Activated CD4-positive, alpha-beta T cell treated with anti-CD3 and anti-CD28 coated beads, Interleukin-2, amount 10 ng/mL, durations not matched to agents 7 days and 5 days (primary cell): ENCODE measurements at regions not wholly inside any gene's neighbourhood (a gene's known extent, or its start where the extent isn't known, plus 50 kb on each side); places are given as distances from the start of the nearest gene placed in this dataset.

Source experiments
- CTCF ChIA-PET: fragments of 350-600 bp; sonication (Branson Sonifier 250); formaldehyde crosslinking; loops from one replicate; lab custom pipeline; 2021; ENCODE audit warnings: antibody characterized with exemption; lab: Charles Lee
- POLR2A ChIA-PET: fragments of 350-600 bp; sonication (Branson Sonifier 250); formaldehyde crosslinking; loops from one replicate; lab custom pipeline; 2021; ENCODE audit warnings: antibody characterized with exemption; lab: Charles Lee
- DNase-seq: peaks from one replicate; pipeline ENCODE4 v3.0.0-alpha.2; 2020
- H3K27ac Mint-ChIP-seq: one replicate; pipeline ENCODE4 v1.8.0; 2021; ENCODE audit warnings: mild to moderate bottlenecking, moderate library complexity, mixed read lengths
- H3K27me3 Mint-ChIP-seq: one replicate; pipeline ENCODE4 v1.8.0; 2021; ENCODE audit warnings: mixed read lengths
- H3K36me3 Mint-ChIP-seq: one replicate; pipeline ENCODE4 v1.8.0; 2021; ENCODE audit warnings: low read depth, mixed read lengths
- H3K4me1 Mint-ChIP-seq: one replicate; pipeline ENCODE4 v1.8.0; 2021; ENCODE audit warnings: mixed read lengths
- H3K4me3 Mint-ChIP-seq: one replicate; pipeline ENCODE4 v1.8.0; 2021; ENCODE audit warnings: mild to moderate bottlenecking, moderate library complexity, mixed read lengths
- H3K9me3 Mint-ChIP-seq: one replicate; pipeline ENCODE4 v1.8.0; 2021; ENCODE audit warnings: mixed read lengths

GRCh38 chr2:53268626-53269025 lies 499.0 kb upstream of the CHAC2 start:
- Mint-ChIP-seq H3K4me1 (no peaks in the 10 kb centered on the region), H3K27ac (no peak overlapping the region), H3K4me3 (no peak overlapping the region), H3K9me3 (no peaks in the 10 kb centered on the region), H3K36me3 (no peaks in the 10 kb centered on the region), H3K27me3 (no peaks in the 10 kb centered on the region)
- POLR2A ChIA-PET, result no interaction called here
- DNase-seq, result no peak
- CTCF ChIA-PET, result no interaction called here

GRCh38 chr2:53268086-53268485 lies 499.5 kb upstream of the CHAC2 start:
- Mint-ChIP-seq H3K27me3 (no peaks in the 10 kb centered on the region), H3K9me3 (no peaks in the 10 kb centered on the region), H3K4me1 (no peaks in the 10 kb centered on the region), H3K27ac (no peak overlapping the region), H3K4me3 (no peak overlapping the region), H3K36me3 (no peaks in the 10 kb centered on the region)
- no peak for DNase-seq
- CTCF ChIA-PET, result no interaction called here
- POLR2A ChIA-PET, result no interaction called here

GRCh38 chr2:53265544-53266299 lies 501.9 kb upstream of the CHAC2 start:
- Mint-ChIP-seq H3K27me3 (no peaks in the 10 kb centered on the region), H3K27ac (no peak overlapping the region), H3K4me3 (no peak overlapping the region), H3K9me3 (no peaks in the 10 kb centered on the region), H3K36me3 (no peaks in the 10 kb centered on the region), H3K4me1 (no peaks in the 10 kb centered on the region)
- POLR2A ChIA-PET, result no interaction called here
- DNase-seq, result no peak
- CTCF ChIA-PET, result no interaction called here

- Mint-ChIP-seq H3K36me3 (no peaks in the 10 kb centered on the region), H3K9me3 (peaks cover 3% of the 10 kb centered on the region), H3K27me3 (no peaks in the 10 kb centered on the region), H3K27ac (no peak overlapping the region), H3K4me1 (no peaks in the 10 kb centered on the region), H3K4me3 (no peak overlapping the region)
- CTCF ChIA-PET, result no interaction called here
- POLR2A ChIA-PET, result no interaction called here
- no peak for DNase-seq
Observed at GRCh38 chr2:53260568-53260967, 507.0 kb upstream of the CHAC2 start.

- no peaks in the 10 kb centered on the region for H3K4me1 Mint-ChIP-seq
- H3K27ac Mint-ChIP-seq, result no peak overlapping the region
- no peak for DNase-seq
- no peak overlapping the region for H3K4me3 Mint-ChIP-seq
- H3K9me3 Mint-ChIP-seq, result peaks cover 3% of the 10 kb centered on the region
- CTCF ChIA-PET, result no interaction called here
- no peaks in the 10 kb centered on the region for H3K27me3 Mint-ChIP-seq
- H3K36me3 Mint-ChIP-seq, result no peaks in the 10 kb centered on the region
- POLR2A ChIA-PET, result no interaction called here
Observed at GRCh38 chr2:53259395-53260009, 508.1 kb upstream of the CHAC2 start.

GRCh38 chr2:53257287-53257686 lies 510.3 kb upstream of the CHAC2 start:
- no peak for DNase-seq
- Mint-ChIP-seq H3K27ac (no peak overlapping the region), H3K27me3 (no peaks in the 10 kb centered on the region), H3K36me3 (no peaks in the 10 kb centered on the region), H3K4me3 (no peak overlapping the region), H3K9me3 (peaks cover 3% of the 10 kb centered on the region), H3K4me1 (no peaks in the 10 kb centered on the region)
- ChIA-PET POLR2A (no interaction called here), CTCF (no interaction called here)

- CTCF ChIA-PET, result no interaction called here
- Mint-ChIP-seq H3K36me3 (no peaks in the 10 kb centered on the region), H3K27me3 (no peaks in the 10 kb centered on the region), H3K9me3 (no peaks in the 10 kb centered on the region), H3K4me1 (no peaks in the 10 kb centered on the region), H3K4me3 (no peak overlapping the region), H3K27ac (no peak overlapping the region)
- POLR2A ChIA-PET, result no interaction called here
- no peak for DNase-seq
Observed at GRCh38 chr2:53253244-53253643, 514.4 kb upstream of the CHAC2 start.

GRCh38 chr2:53252115-53252514 lies 515.5 kb upstream of the CHAC2 start:
- no peak for DNase-seq
- Mint-ChIP-seq H3K27me3 (no peaks in the 10 kb centered on the region), H3K36me3 (no peaks in the 10 kb centered on the region), H3K4me1 (no peaks in the 10 kb centered on the region), H3K9me3 (no peaks in the 10 kb centered on the region), H3K4me3 (no peak overlapping the region), H3K27ac (no peak overlapping the region)
- ChIA-PET POLR2A (no interaction called here), CTCF (no interaction called here)

GRCh38 chr2:53247956-53248735 lies 519.5 kb upstream of the CHAC2 start:
- POLR2A ChIA-PET, result no interaction called here
- Mint-ChIP-seq H3K27ac (no peak overlapping the region), H3K36me3 (no peaks in the 10 kb centered on the region), H3K4me1 (no peaks in the 10 kb centered on the region), H3K4me3 (no peak overlapping the region), H3K9me3 (no peaks in the 10 kb centered on the region), H3K27me3 (no peaks in the 10 kb centered on the region)
- CTCF ChIA-PET, result no interaction called here
- no peak for DNase-seq

- H3K9me3 Mint-ChIP-seq, result no peaks in the 10 kb centered on the region
- ChIA-PET CTCF (no interaction called here), POLR2A (no interaction called here)
- no peaks in the 10 kb centered on the region for H3K4me1 Mint-ChIP-seq
- H3K27ac Mint-ChIP-seq, result no peak overlapping the region
- H3K36me3 Mint-ChIP-seq, result no peaks in the 10 kb centered on the region
- H3K27me3 Mint-ChIP-seq, result no peaks in the 10 kb centered on the region
- no peak for DNase-seq
- no peak overlapping the region for H3K4me3 Mint-ChIP-seq
Observed at GRCh38 chr2:53243430-53243829, 524.2 kb upstream of the CHAC2 start.

GRCh38 chr2:53242090-53242489 lies 525.5 kb upstream of the CHAC2 start:
- no peak overlapping the region for H3K27ac Mint-ChIP-seq
- no peak for DNase-seq
- no peaks in the 10 kb centered on the region for H3K4me1 Mint-ChIP-seq
- ChIA-PET POLR2A (no interaction called here), CTCF (no interaction called here)
- no peaks in the 10 kb centered on the region for H3K36me3 Mint-ChIP-seq
- H3K4me3 Mint-ChIP-seq, result no peak overlapping the region
- no peaks in the 10 kb centered on the region for H3K9me3 Mint-ChIP-seq
- no peaks in the 10 kb centered on the region for H3K27me3 Mint-ChIP-seq

- POLR2A ChIA-PET, result no interaction called here
- CTCF ChIA-PET, result no interaction called here
- H3K27ac Mint-ChIP-seq, result no peak overlapping the region
Observed at GRCh38 chr2:53235836-53236582, 531.6 kb upstream of the CHAC2 start.

GRCh38 chr2:53234548-53234903 lies 533.1 kb upstream of the CHAC2 start:
- ChIA-PET POLR2A (no interaction called here), CTCF (no interaction called here)
- Mint-ChIP-seq H3K9me3 (no peaks in the 10 kb centered on the region), H3K27ac (no peak overlapping the region), H3K4me3 (no peak overlapping the region), H3K27me3 (no peaks in the 10 kb centered on the region), H3K36me3 (no peaks in the 10 kb centered on the region), H3K4me1 (peaks cover 3% of the 10 kb centered on the region)
- no peak for DNase-seq

More at GRCh38 chr2:53235836-53236582, 531.6 kb upstream of the CHAC2 start:
- DNase-seq, result no peak
- Mint-ChIP-seq H3K9me3 (no peaks in the 10 kb centered on the region), H3K27me3 (no peaks in the 10 kb centered on the region), H3K4me1 (peaks cover 3% of the 10 kb centered on the region), H3K36me3 (no peaks in the 10 kb centered on the region), H3K4me3 (no peak overlapping the region)
